ENCODE measurements at regions not wholly inside any gene's neighbourhood (a gene's known extent, or its start where the extent isn't known, plus 50 kb on each side); places are given as distances from the start of the nearest gene placed in this dataset.

DNA sequence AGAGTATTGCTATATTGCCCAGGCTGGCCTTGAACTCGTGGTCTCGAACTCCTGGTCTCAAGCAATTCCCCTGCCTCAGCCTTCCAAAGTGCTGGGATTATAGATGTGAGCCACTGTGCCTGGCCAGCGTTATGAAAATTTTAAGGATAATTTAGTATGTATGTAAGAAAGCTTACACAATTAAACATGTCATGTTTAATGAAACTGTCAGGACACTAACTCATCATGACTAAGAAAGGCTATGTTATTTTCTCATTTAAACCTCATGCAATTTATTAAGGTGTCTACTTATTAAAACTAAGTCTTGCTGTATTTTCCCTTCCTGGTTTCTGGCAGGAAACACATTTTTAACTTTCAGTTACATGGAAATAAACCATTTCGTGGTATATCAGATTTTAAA lies 106.8 kb upstream of the ATP10A start:
- Histone ChIP-seq H3K4me1 (ENCODE audit: control insufficient read depth in 2 of 2, insufficient read depth in 2 of 2, low read length in 2 of 2) (no peaks in the 10 kb centered on the region), H3K9ac (ENCODE audit: low read length) (no peak overlapping the region), H3K4me2 (replicated peaks; ENCODE audit: low read depth, low read length, poor library complexity, severe bottlenecking) (no peak overlapping the region), H3K27me3 (replicated peaks in 1 of 4; ENCODE audit: control extremely low read depth in 1 of 4, control insufficient read depth in 3 of 4, insufficient read depth in 4 of 4, low read length in 3 of 4) (no peaks in the 10 kb centered on the region), H3K79me2 (ENCODE audit: control insufficient read depth, insufficient read depth, low read length) (no peaks in the 10 kb centered on the region), H3K36me3 (replicated peaks in 1 of 2; ENCODE audit: control extremely low read depth in 1 of 2, control insufficient read depth in 1 of 2, extremely low read depth in 1 of 2, insufficient read depth in 2 of 2, low read length in 1 of 2) (no peaks in the 10 kb centered on the region), H2AFZ (ENCODE audit: insufficient read depth, low read depth, low read length, poor library complexity, severe bottlenecking) (no peak overlapping the region), H3K27ac (ENCODE audit: low read length in 2 of 2) (no peak overlapping the region), H3K4me3 (ENCODE audit: control extremely low read depth in 1 of 5, extremely low read depth in 1 of 5, insufficient read depth in 1 of 5, low read depth in 2 of 5, low read length in 4 of 5) (no peak overlapping the region), H3K9me3 (ENCODE audit: control extremely low read depth in 1 of 3, control insufficient read depth in 2 of 3, insufficient read depth in 1 of 3, low read length in 2 of 3) (peaks cover 0 to 4% (median 0%) of the 10 kb centered on the region in 3 donors), H4K20me1 (ENCODE audit: control insufficient read depth, insufficient read depth, low read length, poor library complexity, severe bottlenecking) (no peaks in the 10 kb centered on the region)
- Mint-ChIP-seq H3K27me3 (peaks cover 3% of the 10 kb centered on the region), H3K9me3 (ENCODE audit: insufficient read depth) (no peaks in the 10 kb centered on the region), H3K4me1 (no peaks in the 10 kb centered on the region), H3K27ac (no peak overlapping the region), H3K4me3 (no peak overlapping the region)
- CTCF ChIA-PET, result no interaction called here
- DNase-seq (no peak), ATAC-seq (ENCODE audit: low read depth) (no peak)
- POLR2A ChIA-PET, result no interaction called here
- TF ChIP-seq CTCF (IDR thresholded peaks at IDR 0.05) (no peak), EZH2 (IDR thresholded peaks at IDR 0.05; ENCODE audit: borderline replicate concordance, insufficient read depth, low read depth, low read length, poor library complexity, severe bottlenecking) (no peak)
- intact Hi-C loops (cut with micrococcal nuclease), result no loop called here
- 100% methylated on average over 2 of the region's 4 CpGs for WGBS (ENCODE audit: insufficient coverage)

DNA sequence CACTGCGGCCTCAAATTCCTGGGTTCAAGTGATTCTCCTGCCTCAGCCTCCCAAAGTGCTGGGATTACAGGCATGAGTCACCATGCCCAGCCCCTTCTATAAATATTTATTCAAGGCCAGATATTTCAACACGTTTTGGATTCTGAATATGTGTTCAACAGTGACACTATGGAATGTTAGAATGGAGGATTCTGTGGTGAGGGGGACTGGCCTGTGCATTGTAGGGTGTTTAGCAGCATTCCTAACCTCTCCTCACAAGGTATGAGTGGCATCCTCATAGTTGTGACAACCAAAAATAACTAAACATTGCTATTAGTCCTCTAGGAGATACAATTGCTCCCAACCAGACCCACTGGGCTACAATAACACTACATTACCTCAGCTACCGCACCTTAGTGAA lies 104.0 kb upstream of the ATP10A start:
- no peaks in the 10 kb centered on the region for H3K9me3 ChIP-seq (ENCODE audit: control extremely low read depth in 1 of 3, control insufficient read depth in 2 of 3, insufficient read depth in 1 of 3, low read length in 2 of 3)
- no peak overlapping the region for H3K27ac ChIP-seq (ENCODE audit: low read length in 2 of 2)
- peaks cover 0 to 3% (median 0%) of the 10 kb centered on the region in 4 experiments for H3K27me3 ChIP-seq (replicated peaks in 1 of 4; ENCODE audit: control extremely low read depth in 1 of 4, control insufficient read depth in 3 of 4, insufficient read depth in 4 of 4, low read length in 3 of 4)
- CTCF ChIA-PET, result no interaction called here
- H3K79me2 ChIP-seq (ENCODE audit: control insufficient read depth, insufficient read depth, low read length), result no peaks in the 10 kb centered on the region
- DNase-seq (no peak), ATAC-seq (ENCODE audit: low read depth) (no peak)
- no peaks in the 10 kb centered on the region for H3K4me1 ChIP-seq (ENCODE audit: control insufficient read depth in 2 of 2, insufficient read depth in 2 of 2, low read length in 2 of 2)
- no peak overlapping the region for H3K9ac ChIP-seq (ENCODE audit: low read length)
- Mint-ChIP-seq H3K27me3 (no peaks in the 10 kb centered on the region), H3K9me3 (ENCODE audit: insufficient read depth) (no peaks in the 10 kb centered on the region), H3K27ac (no peak overlapping the region), H3K4me3 (no peak overlapping the region), H3K4me1 (no peaks in the 10 kb centered on the region)
- H3K4me2 ChIP-seq (replicated peaks; ENCODE audit: low read depth, low read length, poor library complexity, severe bottlenecking), result no peak overlapping the region
- H3K4me3 ChIP-seq (ENCODE audit: control extremely low read depth in 1 of 5, extremely low read depth in 1 of 5, insufficient read depth in 1 of 5, low read depth in 2 of 5, low read length in 4 of 5), result no peak overlapping the region
- TF ChIP-seq EZH2 (IDR thresholded peaks at IDR 0.05; ENCODE audit: borderline replicate concordance, insufficient read depth, low read depth, low read length, poor library complexity, severe bottlenecking) (no peak), CTCF (IDR thresholded peaks at IDR 0.05) (no peak)
- POLR2A ChIA-PET, result no interaction called here
- no peaks in the 10 kb centered on the region for H3K36me3 ChIP-seq (replicated peaks in 1 of 2; ENCODE audit: control extremely low read depth in 1 of 2, control insufficient read depth in 1 of 2, extremely low read depth in 1 of 2, insufficient read depth in 2 of 2, low read length in 1 of 2)
- intact Hi-C loops (cut with micrococcal nuclease), result no loop called here
- H2AFZ ChIP-seq (ENCODE audit: insufficient read depth, low read depth, low read length, poor library complexity, severe bottlenecking), result no peak overlapping the region
- no CpG with 5 or more reads among the region's 3 CpGs for WGBS (ENCODE audit: insufficient coverage)
- H4K20me1 ChIP-seq (ENCODE audit: control insufficient read depth, insufficient read depth, low read length, poor library complexity, severe bottlenecking), result no peaks in the 10 kb centered on the region
